ENCODE measurements at regions not wholly inside any gene's neighbourhood (a gene's known extent, or its start where the extent isn't known, plus 50 kb on each side); places are given as distances from the start of the nearest gene placed in this dataset.
"Not testable (repeated sequence)": the region's sequence is repeated elsewhere in the genome, so short reads cannot be mapped to it uniquely, and the experiment has no call there.

GRCh38 chrX:65866146-65866545, 173.7 kb downstream of the VSIG4 start:
- no peak overlapping the region for H3K9ac ChIP-seq (ENCODE audit: insufficient read depth in 1 of 2, low read length in 2 of 2)
- no peaks in the 10 kb centered on the region for H3K36me3 ChIP-seq (ENCODE audit: control insufficient read depth in 4 of 4, insufficient read depth in 4 of 4, low read length in 4 of 4)
- H3K4me3 ChIP-seq, result no peak overlapping the region
- H3K27ac ChIP-seq (ENCODE audit: low read depth in 1 of 2, low read length in 1 of 2), result no peak overlapping the region
- DNase-seq, result no peak
- peaks cover 0 to 2% (median 0%) of the 10 kb centered on the region in 4 donors for H3K9me3 ChIP-seq (ENCODE audit: control insufficient read depth in 4 of 4, insufficient read depth in 3 of 4, low read length in 3 of 4)
- TF ChIP-seq CTCF (IDR thresholded peaks at IDR 0.05; ENCODE audit: control extremely low read depth, extremely low read depth), result no peak
- no peak for ATAC-seq (ENCODE audit: insufficient read depth, low FRiP score)
- H3K27me3 ChIP-seq (ENCODE audit: control insufficient read depth in 3 of 3, insufficient read depth in 3 of 3, low read length in 2 of 3), result no peaks in the 10 kb centered on the region
- no peaks in the 10 kb centered on the region for H3K4me1 ChIP-seq (ENCODE audit: control insufficient read depth in 5 of 5, insufficient read depth in 5 of 5, low read length in 5 of 5)

GRCh38 chrX:65862638-65863037, 177.2 kb downstream of the VSIG4 start:
- Histone ChIP-seq H3K4me3 (no peak overlapping the region), H3K9me3 (ENCODE audit: control insufficient read depth in 4 of 4, insufficient read depth in 3 of 4, low read length in 3 of 4) (peaks cover 0 to 2% (median 0%) of the 10 kb centered on the region in 4 donors), H3K27ac (ENCODE audit: low read depth in 1 of 2, low read length in 1 of 2) (no peak overlapping the region), H3K9ac (ENCODE audit: insufficient read depth in 1 of 2, low read length in 2 of 2) (no peak overlapping the region), H3K27me3 (ENCODE audit: control insufficient read depth in 3 of 3, insufficient read depth in 3 of 3, low read length in 2 of 3) (no peaks in the 10 kb centered on the region), H3K36me3 (ENCODE audit: control insufficient read depth in 4 of 4, insufficient read depth in 4 of 4, low read length in 4 of 4) (no peaks in the 10 kb centered on the region), H3K4me1 (ENCODE audit: control insufficient read depth in 5 of 5, insufficient read depth in 5 of 5, low read length in 5 of 5) (no peaks in the 10 kb centered on the region)
- no peak for DNase-seq
- no peak for TF ChIP-seq CTCF (IDR thresholded peaks at IDR 0.05; ENCODE audit: control extremely low read depth, extremely low read depth)
- ATAC-seq (ENCODE audit: insufficient read depth, low FRiP score), result no peak
- 71 to 80% methylated on average over 5 of the region's 5 CpGs for WGBS, 2 donors

- no peak overlapping the region for H3K4me3 ChIP-seq
- H3K4me1 ChIP-seq (ENCODE audit: control insufficient read depth in 5 of 5, insufficient read depth in 5 of 5, low read length in 5 of 5), result no peaks in the 10 kb centered on the region
- no peak for ATAC-seq (ENCODE audit: insufficient read depth, low FRiP score)
- H3K9me3 ChIP-seq (ENCODE audit: control insufficient read depth in 4 of 4, insufficient read depth in 3 of 4, low read length in 3 of 4), result peaks cover 0 to 11% (median 0%) of the 10 kb centered on the region in 4 donors
- no peak overlapping the region for H3K9ac ChIP-seq (ENCODE audit: insufficient read depth in 1 of 2, low read length in 2 of 2)
- H3K27me3 ChIP-seq (ENCODE audit: control insufficient read depth in 3 of 3, insufficient read depth in 3 of 3, low read length in 2 of 3), result no peaks in the 10 kb centered on the region
- no peaks in the 10 kb centered on the region for H3K36me3 ChIP-seq (ENCODE audit: control insufficient read depth in 4 of 4, insufficient read depth in 4 of 4, low read length in 4 of 4)
- no peak for DNase-seq
- no peak overlapping the region for H3K27ac ChIP-seq (ENCODE audit: low read depth in 1 of 2, low read length in 1 of 2)
- TF ChIP-seq CTCF (IDR thresholded peaks at IDR 0.05; ENCODE audit: control extremely low read depth, extremely low read depth), result no peak
These were observed 180.6 kb downstream of the VSIG4 start for GRCh38 chrX:65859299-65859698.

GRCh38 chrX:65854437-65854836, 185.4 kb downstream of the VSIG4 start:
- not testable (repeated sequence) for H3K9me3 ChIP-seq (ENCODE audit: control insufficient read depth in 4 of 4, insufficient read depth in 3 of 4, low read length in 3 of 4); DNase-seq; H3K9ac ChIP-seq (ENCODE audit: insufficient read depth in 1 of 2, low read length in 2 of 2); H3K36me3 ChIP-seq (ENCODE audit: control insufficient read depth in 4 of 4, insufficient read depth in 4 of 4, low read length in 4 of 4); H3K27ac ChIP-seq (ENCODE audit: low read depth in 1 of 2, low read length in 1 of 2); H3K27me3 ChIP-seq (ENCODE audit: control insufficient read depth in 3 of 3, insufficient read depth in 3 of 3, low read length in 2 of 3); H3K4me1 ChIP-seq (ENCODE audit: control insufficient read depth in 5 of 5, insufficient read depth in 5 of 5, low read length in 5 of 5); ATAC-seq (ENCODE audit: insufficient read depth, low FRiP score); H3K4me3 ChIP-seq
- WGBS, 2 donors, result 47 to 95% methylated on average over 1 of the region's 1 CpG

GRCh38 chrX:65851306-65851705, 183.9 kb downstream of the MSN start:
- H3K9me3 ChIP-seq (ENCODE audit: control insufficient read depth in 4 of 4, insufficient read depth in 3 of 4, low read length in 3 of 4); H3K27me3 ChIP-seq (ENCODE audit: control insufficient read depth in 3 of 3, insufficient read depth in 3 of 3, low read length in 2 of 3); ATAC-seq (ENCODE audit: insufficient read depth, low FRiP score); H3K4me1 ChIP-seq (ENCODE audit: control insufficient read depth in 5 of 5, insufficient read depth in 5 of 5, low read length in 5 of 5); H3K9ac ChIP-seq (ENCODE audit: insufficient read depth in 1 of 2, low read length in 2 of 2); DNase-seq; H3K27ac ChIP-seq (ENCODE audit: low read depth in 1 of 2, low read length in 1 of 2); H3K4me3 ChIP-seq; H3K36me3 ChIP-seq (ENCODE audit: control insufficient read depth in 4 of 4, insufficient read depth in 4 of 4, low read length in 4 of 4): not testable (repeated sequence)
- 87 to 90% methylated on average over 1 of the region's 1 CpG for WGBS, 2 donors

GRCh38 chrX:65850821-65851220, 183.4 kb downstream of the MSN start:
- not testable (repeated sequence) for H3K4me3 ChIP-seq; H3K9me3 ChIP-seq (ENCODE audit: control insufficient read depth in 4 of 4, insufficient read depth in 3 of 4, low read length in 3 of 4); H3K27me3 ChIP-seq (ENCODE audit: control insufficient read depth in 3 of 3, insufficient read depth in 3 of 3, low read length in 2 of 3); H3K9ac ChIP-seq (ENCODE audit: insufficient read depth in 1 of 2, low read length in 2 of 2); ATAC-seq (ENCODE audit: insufficient read depth, low FRiP score); DNase-seq; H3K36me3 ChIP-seq (ENCODE audit: control insufficient read depth in 4 of 4, insufficient read depth in 4 of 4, low read length in 4 of 4); H3K27ac ChIP-seq (ENCODE audit: low read depth in 1 of 2, low read length in 1 of 2); H3K4me1 ChIP-seq (ENCODE audit: control insufficient read depth in 5 of 5, insufficient read depth in 5 of 5, low read length in 5 of 5)
- WGBS, 2 donors, result 81 to 100% methylated on average over 2 of the region's 2 CpGs

Measured in lung (tissue), 11 donors.